Heart right ventricle (tissue), 16 donors: ENCODE measurements at regions not wholly inside any gene's neighbourhood (a gene's known extent, or its start where the extent isn't known, plus 50 kb on each side); places are given as distances from the start of the nearest gene placed in this dataset.

ENCODE experiments used
- ATAC-seq, 8 donors: fragments of 200-7000 bp; cut with Tn5 transposase; one replicate each; pipeline ENCODE4 v1.9.1; 2020; ENCODE audit warnings: mild to moderate bottlenecking in 8 of 8, moderate library complexity in 8 of 8, moderate number of reproducible peaks in 1 of 8
- DNase-seq, 2 donors: peaks; one replicate each; pipeline ENCODE4 v3.0.0-alpha.2; 2020
- H3K27ac ChIP-seq, 10 donors: fragments of 200-600 bp; sonication (generic) in 2 of 10; one replicate each; pipeline versions ENCODE4 v1.5.0 to v1.8.0; 2020 to 2022; ENCODE audit warnings: mild to moderate bottlenecking in 3 of 10
- H3K27me3 ChIP-seq, 7 donors: fragments of 200-600 bp; one replicate each; pipeline ENCODE4 v1.8.0; 2021 to 2022; ENCODE audit warnings: mild to moderate bottlenecking in 2 of 7
- H3K36me3 ChIP-seq, 9 donors: fragments of 200-600 bp; sonication (generic) in 1 of 9; one replicate each; pipeline versions ENCODE4 v1.5.0 to v1.8.0; 2020 to 2022; ENCODE audit warnings: mild to moderate bottlenecking in 2 of 9
- H3K4me1 ChIP-seq, 9 donors: fragments of 200-600 bp; sonication (generic) in 1 of 9; one replicate each; pipeline versions ENCODE4 v1.5.0 to v1.8.0; 2020 to 2022; ENCODE audit warnings: mild to moderate bottlenecking in 4 of 9
- H3K4me3 ChIP-seq, 10 donors: fragments of 200-600 bp; sonication (generic) in 2 of 10; one replicate each; pipeline versions ENCODE4 v1.5.0 to v1.8.0; 2020 to 2022; ENCODE audit warnings: mild to moderate bottlenecking in 7 of 10, moderate library complexity in 2 of 10
- H3K9me3 ChIP-seq, 11 donors: fragments of 200-600 bp in 10 of 11; sonication (generic) in 2 of 11; one replicate each; pipeline versions ENCODE4 v1.5.0 to v1.8.0; 2013 to 2022; ENCODE audit warnings: mild to moderate bottlenecking in 2 of 11, control low read depth in 1 of 11, moderate library complexity in 1 of 11
- WGBS, 2 donors: extraction: QIAGEN DNeasy Blood & Tissue Kit; methylation state at CpG; one replicate each; pipeline ENCODE4 v1.1.7; 2013; ENCODE audit warnings: inconsistent platforms in 1 of 2; 5-methylcytosine and 5-hydroxymethylcytosine counted together
- intact Hi-C, 10 donors: fragments of 100-400 bp; cut with DNase I; formaldehyde crosslinking; loops; one replicate each; pipeline versions ENCODE4 v1.11.1 to v1.14.2; 2022
- TF ChIP-seq, protein P1 (sequence below), 9 donors: fragments of 200-600 bp; sonication (generic) in 2 of 9; IDR thresholded peaks; one replicate each; pipeline versions ENCODE4 v1.5.0 to v1.8.0; 2021 to 2022; ENCODE audit warnings: antibody characterized with exemption in 9 of 9, mild to moderate bottlenecking in 5 of 9, moderate library complexity in 1 of 9
- donor health status: Arrhythmogenic right ventricular cardiomyopathy.
- donor health status: ischemic (EF 13 %, LVEDD 7.1; RV severe dilation, severe dysfunction).
- donor health status: healthy with polysubstance abuse.
- donor health status: DM: no; HTN: yes; CAD: no.
- donor health status: DM: no; HTN: no; CAD: no.
- donor health status: ischemic (EF 25% LVEDD 6.9; RV normal size, moderate dysfunction).
- donor health status: ischemic (EF 25% LVEDD 5.7; RV mildly dilated, moderate dysfunction).
- donor health status: healthy.
- donor health status: DM: yes; HTN: yes; CAD: no.
- donor health status: Ischemic cardiomyopathy.
- donor health status: ischemic (EF 35%, LVEDD 5.7; RV mildly dilated, moderate dysfunction).
- donor health status: nonischemic (EF 11% LVEDD 7.7; RV severe dilation, severe dysfunction).
- donor health status: DM: yes; HTN: yes; CAD: no.
- donor health status: PGD.
- donor health status: ischemic (EF 29% LVEDD 5.4; RV normal size, mild dysfunction).
- donor health status: nonischemic (EF 23%, LVEDD 6.1; RV moderate dilation, normal function).

DNA sequence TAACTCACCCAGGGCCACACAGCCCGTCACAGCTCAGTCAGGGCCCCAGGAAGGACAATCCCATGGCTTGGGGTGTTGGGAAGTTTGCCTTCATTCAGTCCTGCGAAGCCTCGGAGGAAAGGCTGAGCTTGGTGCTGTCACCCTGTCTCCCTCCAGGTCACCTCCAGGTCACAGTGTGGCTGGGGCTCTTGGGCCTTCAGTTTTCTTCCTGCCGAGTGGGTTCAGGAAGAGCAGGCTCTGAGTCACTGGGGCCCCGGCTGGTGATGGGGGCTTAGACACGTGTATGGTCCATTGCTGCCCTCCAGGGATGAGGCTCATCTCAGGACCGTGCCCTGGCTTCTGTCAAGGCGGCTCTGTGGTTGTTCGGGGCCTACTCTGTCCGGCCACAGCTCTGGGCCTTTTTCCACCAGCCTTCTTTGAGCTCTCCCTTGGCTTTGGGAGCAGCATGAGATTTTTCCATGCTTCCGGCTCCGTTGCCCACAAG, 118.6 kb downstream of the INHBB start:
- Histone ChIP-seq H3K4me1 (peaks cover 0 to 28% (median 19%) of the 10 kb centered on the region in 9 donors), H3K27me3 (peaks cover 0 to 5% (median 0%) of the 10 kb centered on the region in 7 donors), H3K9me3 (peaks cover 0 to 5% (median 0%) of the 10 kb centered on the region in 11 donors), H3K4me3 (no peak overlapping the region), H3K27ac (no peak overlapping the region), H3K36me3 (no peaks in the 10 kb centered on the region)
- TF ChIP-seq, protein P1, sequence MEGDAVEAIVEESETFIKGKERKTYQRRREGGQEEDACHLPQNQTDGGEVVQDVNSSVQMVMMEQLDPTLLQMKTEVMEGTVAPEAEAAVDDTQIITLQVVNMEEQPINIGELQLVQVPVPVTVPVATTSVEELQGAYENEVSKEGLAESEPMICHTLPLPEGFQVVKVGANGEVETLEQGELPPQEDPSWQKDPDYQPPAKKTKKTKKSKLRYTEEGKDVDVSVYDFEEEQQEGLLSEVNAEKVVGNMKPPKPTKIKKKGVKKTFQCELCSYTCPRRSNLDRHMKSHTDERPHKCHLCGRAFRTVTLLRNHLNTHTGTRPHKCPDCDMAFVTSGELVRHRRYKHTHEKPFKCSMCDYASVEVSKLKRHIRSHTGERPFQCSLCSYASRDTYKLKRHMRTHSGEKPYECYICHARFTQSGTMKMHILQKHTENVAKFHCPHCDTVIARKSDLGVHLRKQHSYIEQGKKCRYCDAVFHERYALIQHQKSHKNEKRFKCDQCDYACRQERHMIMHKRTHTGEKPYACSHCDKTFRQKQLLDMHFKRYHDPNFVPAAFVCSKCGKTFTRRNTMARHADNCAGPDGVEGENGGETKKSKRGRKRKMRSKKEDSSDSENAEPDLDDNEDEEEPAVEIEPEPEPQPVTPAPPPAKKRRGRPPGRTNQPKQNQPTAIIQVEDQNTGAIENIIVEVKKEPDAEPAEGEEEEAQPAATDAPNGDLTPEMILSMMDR (IDR thresholded peaks at IDR 0.05): no peak
- no peak for DNase-seq
- intact Hi-C loops: no loop called here
- ATAC-seq: no peak
- 85 to 91% methylated on average over 12 of the region's 12 CpGs for WGBS, 2 donors

DNA sequence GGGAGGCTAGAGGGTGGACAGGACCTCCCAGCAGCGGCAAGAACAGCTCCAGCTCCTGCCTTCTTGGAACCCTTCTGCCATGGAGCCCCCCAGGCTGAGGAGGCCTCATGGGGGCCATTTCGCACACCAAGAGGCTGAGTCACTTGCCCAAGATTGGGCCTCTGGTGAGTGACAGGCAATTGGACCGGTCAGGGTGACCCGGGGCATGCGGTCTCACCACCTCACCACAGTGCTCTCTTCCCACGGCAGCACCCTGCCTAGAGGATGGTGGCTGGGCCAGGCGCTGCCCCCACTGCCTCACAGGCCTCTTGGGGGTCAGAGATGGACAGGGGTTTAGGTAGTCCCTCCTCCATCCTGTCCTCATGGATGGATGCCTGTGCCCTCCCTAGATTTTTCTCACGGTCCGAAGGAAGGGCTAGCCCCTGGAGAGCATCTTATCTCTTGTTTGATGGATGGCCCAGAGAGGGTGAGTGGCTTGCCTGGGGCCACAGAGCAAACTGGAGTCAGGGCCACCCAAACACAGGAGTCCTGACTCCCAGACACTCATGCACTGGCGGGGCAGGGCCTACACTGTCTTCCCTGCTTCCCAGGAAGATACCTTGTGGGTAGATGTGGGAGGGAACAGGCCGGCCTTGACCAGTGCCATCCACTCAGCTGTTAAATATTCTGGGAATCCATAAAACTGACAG, 119.2 kb downstream of the INHBB start:
- no peaks in the 10 kb centered on the region for H3K9me3 ChIP-seq
- H3K27me3 ChIP-seq: peaks cover 0 to 5% (median 0%) of the 10 kb centered on the region in 7 donors
- ATAC-seq (no peak), DNase-seq (no peak)
- no peak overlapping the region for H3K27ac ChIP-seq
- H3K4me1 ChIP-seq: peaks cover under 1 to 35% (median 26%) of the 10 kb centered on the region in 9 donors
- H3K36me3 ChIP-seq: no peaks in the 10 kb centered on the region
- no peak overlapping the region for H3K4me3 ChIP-seq
- WGBS, 2 donors: 97 to 98% methylated on average over 11 of the region's 11 CpGs
- intact Hi-C loops: no loop called here
- TF ChIP-seq, protein P1 (IDR thresholded peaks at IDR 0.05): no peak

DNA sequence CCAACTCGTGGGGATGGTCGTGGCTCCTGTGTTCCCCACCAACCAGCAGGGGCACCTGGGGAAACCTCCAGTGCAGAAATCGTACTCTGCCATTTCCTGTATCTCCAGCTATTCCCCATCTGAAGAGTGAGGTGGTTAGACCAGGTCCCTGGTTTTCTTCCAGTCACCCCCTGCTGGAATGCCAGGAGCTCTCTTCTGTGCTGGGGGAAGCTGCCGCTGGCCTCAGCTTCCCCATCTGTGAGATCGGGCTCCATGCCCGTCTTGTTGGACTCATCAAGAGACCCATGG, 119.7 kb downstream of the INHBB start:
- Histone ChIP-seq H3K4me3 (peak overlapping the region in 1 of 10 donors; percentile 12), H3K27ac (no peak overlapping the region), H3K4me1 (peaks cover 5 to 40% (median 31%) of the 10 kb centered on the region in 9 donors), H3K27me3 (peaks cover 0 to 5% (median 0%) of the 10 kb centered on the region in 7 donors), H3K9me3 (no peaks in the 10 kb centered on the region), H3K36me3 (no peaks in the 10 kb centered on the region)
- TF ChIP-seq, protein P1 (IDR thresholded peaks at IDR 0.05): no peak
- intact Hi-C loops: no loop called here
- ATAC-seq: no peak
- WGBS, 2 donors: 64 to 69% methylated on average over 6 of the region's 6 CpGs
- DNase-seq: no peak

DNA sequence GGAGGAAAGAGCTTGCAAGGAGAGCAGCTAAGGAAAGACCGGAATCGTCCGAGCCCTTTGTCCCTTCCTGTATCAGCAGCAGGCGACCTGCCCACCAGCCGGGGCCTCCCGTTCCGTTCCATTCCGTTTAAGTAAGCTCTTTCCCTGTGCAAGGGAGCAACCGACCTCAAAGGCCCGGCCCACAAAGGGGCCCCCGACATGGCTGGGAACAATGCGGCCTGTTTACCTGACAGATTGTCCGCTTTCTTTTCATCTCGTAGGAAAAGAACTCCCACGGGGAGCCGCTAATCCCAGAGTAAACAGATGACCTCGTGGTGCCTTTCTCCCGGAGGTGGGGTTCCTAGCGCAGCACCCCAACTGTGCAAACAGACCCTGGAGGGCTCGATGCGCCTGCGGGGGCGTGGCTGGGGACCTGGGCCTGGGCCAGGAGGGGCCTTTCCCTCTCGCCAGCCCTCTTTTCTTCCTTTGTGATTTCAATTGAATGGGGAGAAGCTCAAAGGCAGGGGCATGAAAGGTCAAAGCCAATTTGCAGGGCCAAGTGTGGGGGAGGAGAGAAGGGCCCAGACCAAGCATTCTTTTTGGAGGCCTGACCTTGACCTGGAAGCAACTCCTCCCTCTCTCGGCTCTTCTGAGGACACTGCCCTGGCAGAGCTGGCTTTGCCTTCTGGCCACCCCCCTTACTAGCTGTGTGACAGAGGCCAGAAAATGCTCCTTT, 120.2 kb downstream of the INHBB start:
- no peak overlapping the region for H3K27ac ChIP-seq
- H3K9me3 ChIP-seq: no peaks in the 10 kb centered on the region
- H3K36me3 ChIP-seq: no peaks in the 10 kb centered on the region
- WGBS, 2 donors: 49 to 50% methylated on average over 25 of the region's 25 CpGs
- DNase-seq (no peak), ATAC-seq (peak in 1 of 8 donors; percentile 5)
- TF ChIP-seq, protein P1 (IDR thresholded peaks at IDR 0.05): no peak
- H3K4me1 ChIP-seq: peaks cover 5 to 44% (median 34%) of the 10 kb centered on the region in 9 donors
- peaks cover 0 to 5% (median 0%) of the 10 kb centered on the region in 7 donors for H3K27me3 ChIP-seq
- intact Hi-C loops: no loop called here
- peak overlapping the region in 1 of 10 donors; percentile 12 for H3K4me3 ChIP-seq
